ENCODE measurements at regions not wholly inside any gene's neighbourhood (a gene's known extent, or its start where the extent isn't known, plus 50 kb on each side); places are given as distances from the start of the nearest gene placed in this dataset.

DNA sequence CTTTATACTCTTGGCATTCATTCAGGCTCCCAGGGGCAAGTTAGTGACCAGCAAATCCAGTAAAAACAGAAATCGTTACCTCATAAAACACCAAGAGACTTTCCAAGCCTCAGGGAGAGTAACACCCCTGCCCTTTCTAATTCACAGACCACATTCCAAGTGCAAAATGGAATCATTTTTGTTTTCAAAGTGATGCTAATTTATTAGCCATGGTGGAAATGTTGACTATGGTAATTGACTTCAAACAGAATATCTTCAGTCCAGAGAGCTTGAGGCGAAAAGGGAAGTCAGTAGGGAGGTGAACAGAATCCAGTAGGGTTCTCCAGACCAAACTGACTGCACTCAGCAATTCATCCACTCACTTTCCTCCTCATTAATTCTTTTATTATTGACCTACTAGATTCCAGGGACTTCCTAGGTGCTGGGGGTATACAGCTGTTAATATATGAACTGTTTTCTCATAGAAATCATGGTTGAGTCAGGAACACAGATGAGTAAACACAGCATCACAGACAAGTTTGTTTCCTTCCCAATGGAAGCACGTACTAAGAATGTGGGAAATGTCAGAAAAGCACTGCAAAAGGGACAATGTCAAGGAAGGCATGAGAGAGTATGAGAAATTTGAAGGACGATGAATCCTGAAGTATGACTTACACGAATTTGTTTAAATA is 388.5 kb upstream of the C1orf87 start:
- Histone ChIP-seq H3K4me1 (ENCODE audit: control insufficient read depth, extremely low read depth, insufficient read depth, low read length) (no peaks in the 10 kb centered on the region), H3K9me3 (ENCODE audit: control insufficient read depth, insufficient read depth, low read depth, low read length) (no peaks in the 10 kb centered on the region), H3K9ac (ENCODE audit: insufficient read depth, low read length) (no peak overlapping the region), H3K4me2 (ENCODE audit: extremely low read depth, insufficient read depth, low read length) (no peak overlapping the region), H3K36me3 (ENCODE audit: control insufficient read depth, insufficient read depth, low read length) (no peaks in the 10 kb centered on the region), H3K27me3 (ENCODE audit: control insufficient read depth, insufficient read depth, low read length) (no peaks in the 10 kb centered on the region), H3K4me3 (replicated peaks in 1 of 4; ENCODE audit: control extremely low read depth in 1 of 4, insufficient read depth in 1 of 4, low read depth in 3 of 4, low read length in 4 of 4) (no peak overlapping the region), H3K79me2 (ENCODE audit: control insufficient read depth, insufficient read depth, low read length) (no peaks in the 10 kb centered on the region), H3K27ac (ENCODE audit: insufficient read depth, low read length) (no peak overlapping the region), H2AFZ (ENCODE audit: low read length) (no peak overlapping the region), H4K20me1 (ENCODE audit: control insufficient read depth, extremely low read depth, insufficient read depth, low read length) (no peaks in the 10 kb centered on the region)
- TF ChIP-seq EZH2 (IDR thresholded peaks at IDR 0.05; ENCODE audit: low read length, missing control alignments), result no peak
- no peak for TF ChIP-seq CTCF (conservative IDR thresholded peaks at IDR 0.05 in 1 of 2, IDR thresholded peaks at IDR 0.05 in 1 of 2; ENCODE audit: low read depth in 1 of 2, low read length in 2 of 2)
- DNase-seq (ENCODE audit: low read depth in 2 of 2), result no peak

DNA sequence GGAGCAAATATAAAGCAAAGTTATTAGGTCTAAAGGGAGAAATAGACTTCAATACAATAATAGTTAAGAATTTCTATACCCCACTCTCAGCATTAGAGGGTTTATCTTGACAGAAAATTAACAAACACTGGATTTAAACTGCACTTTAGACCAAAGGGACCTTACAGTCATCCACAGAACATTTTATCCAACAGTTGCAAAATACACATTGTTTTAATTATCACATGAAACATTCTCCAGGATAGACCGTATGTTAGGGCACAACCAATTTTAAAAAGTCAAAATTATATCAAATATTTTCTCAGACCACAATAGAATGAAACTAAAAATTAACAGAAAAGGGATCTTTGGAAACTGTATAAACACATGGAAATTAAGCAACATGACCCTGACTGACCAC is 384.5 kb upstream of the C1orf87 start:
- H3K4me2 ChIP-seq (ENCODE audit: extremely low read depth, insufficient read depth, low read length), result no peak overlapping the region
- TF ChIP-seq CTCF (conservative IDR thresholded peaks at IDR 0.05 in 1 of 2, IDR thresholded peaks at IDR 0.05 in 1 of 2; ENCODE audit: low read depth in 1 of 2, low read length in 2 of 2) (no peak), EZH2 (IDR thresholded peaks at IDR 0.05; ENCODE audit: low read length, missing control alignments) (no peak)
- H4K20me1 ChIP-seq (ENCODE audit: control insufficient read depth, extremely low read depth, insufficient read depth, low read length), result no peaks in the 10 kb centered on the region
- H2AFZ ChIP-seq (ENCODE audit: low read length), result no peak overlapping the region
- no peak for DNase-seq (ENCODE audit: low read depth in 2 of 2)
- H3K4me1 ChIP-seq (ENCODE audit: control insufficient read depth, extremely low read depth, insufficient read depth, low read length), result no peaks in the 10 kb centered on the region
- no peak overlapping the region for H3K9ac ChIP-seq (ENCODE audit: insufficient read depth, low read length)
- no peaks in the 10 kb centered on the region for H3K36me3 ChIP-seq (ENCODE audit: control insufficient read depth, insufficient read depth, low read length)
- no peaks in the 10 kb centered on the region for H3K79me2 ChIP-seq (ENCODE audit: control insufficient read depth, insufficient read depth, low read length)
- no peaks in the 10 kb centered on the region for H3K27me3 ChIP-seq (ENCODE audit: control insufficient read depth, insufficient read depth, low read length)
- H3K27ac ChIP-seq (ENCODE audit: insufficient read depth, low read length), result no peak overlapping the region
- no peak overlapping the region for H3K4me3 ChIP-seq (replicated peaks in 1 of 4; ENCODE audit: control extremely low read depth in 1 of 4, insufficient read depth in 1 of 4, low read depth in 3 of 4, low read length in 4 of 4)
- H3K9me3 ChIP-seq (ENCODE audit: control insufficient read depth, insufficient read depth, low read depth, low read length), result no peaks in the 10 kb centered on the region

DNA sequence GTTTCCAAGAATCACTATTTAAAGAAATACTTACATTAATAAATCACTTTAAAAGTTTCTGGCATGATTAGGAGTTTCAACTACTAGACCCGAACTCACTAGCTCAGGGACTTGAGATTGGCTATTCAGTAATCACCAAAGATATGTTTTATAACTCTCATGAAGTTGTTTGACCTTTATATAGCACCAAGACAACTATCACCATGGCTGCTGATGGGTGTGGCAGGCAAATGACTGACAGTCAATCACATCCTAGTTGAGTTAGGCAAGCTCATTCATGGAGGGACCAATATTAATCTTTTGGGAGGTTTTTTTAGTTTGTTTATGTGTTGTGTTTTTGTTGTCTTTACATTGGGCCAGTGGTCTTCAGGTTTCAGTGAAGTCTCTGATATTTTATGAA is 376.3 kb upstream of the C1orf87 start:
- no peak for DNase-seq (ENCODE audit: low read depth in 2 of 2)
- no peaks in the 10 kb centered on the region for H3K27me3 ChIP-seq (ENCODE audit: control insufficient read depth, insufficient read depth, low read length)

More for the DNA sequence above, 376.3 kb upstream of the C1orf87 start:
- Histone ChIP-seq H3K4me3 (replicated peaks in 1 of 4; ENCODE audit: control extremely low read depth in 1 of 4, insufficient read depth in 1 of 4, low read depth in 3 of 4, low read length in 4 of 4) (no peak overlapping the region), H3K4me1 (ENCODE audit: control insufficient read depth, extremely low read depth, insufficient read depth, low read length) (no peaks in the 10 kb centered on the region), H3K79me2 (ENCODE audit: control insufficient read depth, insufficient read depth, low read length) (no peaks in the 10 kb centered on the region), H3K4me2 (ENCODE audit: extremely low read depth, insufficient read depth, low read length) (no peak overlapping the region), H3K36me3 (ENCODE audit: control insufficient read depth, insufficient read depth, low read length) (no peaks in the 10 kb centered on the region), H3K9ac (ENCODE audit: insufficient read depth, low read length) (no peak overlapping the region), H4K20me1 (ENCODE audit: control insufficient read depth, extremely low read depth, insufficient read depth, low read length) (no peaks in the 10 kb centered on the region), H3K9me3 (ENCODE audit: control insufficient read depth, insufficient read depth, low read depth, low read length) (no peaks in the 10 kb centered on the region), H3K27ac (ENCODE audit: insufficient read depth, low read length) (no peak overlapping the region), H2AFZ (ENCODE audit: low read length) (no peak overlapping the region)
- TF ChIP-seq EZH2 (IDR thresholded peaks at IDR 0.05; ENCODE audit: low read length, missing control alignments) (no peak), CTCF (conservative IDR thresholded peaks at IDR 0.05 in 1 of 2, IDR thresholded peaks at IDR 0.05 in 1 of 2; ENCODE audit: low read depth in 1 of 2, low read length in 2 of 2) (no peak)

Data from fibroblast of lung (primary cell).